ENCODE measurements at regions not wholly inside any gene's neighbourhood (a gene's known extent, or its start where the extent isn't known, plus 50 kb on each side); places are given as distances from the start of the nearest gene placed in this dataset.

DNA sequence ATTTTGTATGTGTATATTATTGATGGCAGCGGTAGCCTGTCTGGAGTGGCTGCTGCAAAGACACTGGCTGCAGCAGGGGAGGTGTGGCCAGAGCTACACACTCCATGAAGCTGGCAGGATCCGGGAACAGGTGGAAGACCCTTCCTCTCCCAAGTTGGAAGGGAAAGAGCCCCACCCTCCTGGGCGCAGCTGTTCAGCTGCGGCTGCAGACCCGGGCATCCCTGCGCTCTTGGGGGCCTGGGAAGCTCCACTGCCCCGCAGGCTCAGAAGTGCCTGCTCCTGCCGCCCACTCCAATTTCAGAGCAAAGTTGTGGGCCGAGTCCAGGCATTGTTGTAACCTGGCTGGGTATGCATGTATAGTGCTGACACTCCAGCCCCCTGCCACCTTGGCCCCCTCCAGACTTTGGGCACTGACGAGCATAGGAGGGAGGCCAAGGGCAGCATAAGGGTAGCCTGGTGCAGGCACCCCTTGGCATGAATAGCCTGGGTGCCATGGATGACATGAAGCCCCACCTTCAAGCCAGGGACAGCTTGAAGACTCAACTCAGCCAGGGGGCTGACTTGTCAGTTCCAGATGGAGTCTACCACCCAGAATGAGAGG, 90.7 kb upstream of the TMEM168 start:
- intact Hi-C loops (cut with micrococcal nuclease; ENCODE audit: unreplicated experiment): no loop called here
- ChIA-PET POLR2A (ENCODE audit: low non-redundant PET) (no interaction called here), CTCF (interaction anchor here (0.5 kb wide), 1 partner anchor 331 kb away, joined by 5 read pairs; no protein-coding TSS in a partner anchor)
- DNase-seq (ENCODE audit: low spot score): no peak
- Histone ChIP-seq H3K4me3 (ENCODE audit: low read depth, low read length, poor library complexity, severe bottlenecking) (no peak overlapping the region), H3K27me3 (replicated peaks; ENCODE audit: insufficient read depth, low read depth, low read length, poor library complexity) (no peaks in the 10 kb centered on the region), H3K4me1 (ENCODE audit: insufficient read depth, low read length, poor library complexity, severe bottlenecking) (no peaks in the 10 kb centered on the region), H3K9me3 (ENCODE audit: low read depth, low read length, poor library complexity, severe bottlenecking) (no peaks in the 10 kb centered on the region), H3K27ac (ENCODE audit: low read depth, low read length, poor library complexity, severe bottlenecking) (no peak overlapping the region), H3K36me3 (ENCODE audit: insufficient read depth, low read length, poor library complexity, severe bottlenecking) (no peaks in the 10 kb centered on the region)
- TF ChIP-seq EZH2 (IDR thresholded peaks at IDR 0.05; ENCODE audit: borderline replicate concordance, low read depth, low read length, poor library complexity, severe bottlenecking): no peak
- TF ChIP-seq, protein P1, sequence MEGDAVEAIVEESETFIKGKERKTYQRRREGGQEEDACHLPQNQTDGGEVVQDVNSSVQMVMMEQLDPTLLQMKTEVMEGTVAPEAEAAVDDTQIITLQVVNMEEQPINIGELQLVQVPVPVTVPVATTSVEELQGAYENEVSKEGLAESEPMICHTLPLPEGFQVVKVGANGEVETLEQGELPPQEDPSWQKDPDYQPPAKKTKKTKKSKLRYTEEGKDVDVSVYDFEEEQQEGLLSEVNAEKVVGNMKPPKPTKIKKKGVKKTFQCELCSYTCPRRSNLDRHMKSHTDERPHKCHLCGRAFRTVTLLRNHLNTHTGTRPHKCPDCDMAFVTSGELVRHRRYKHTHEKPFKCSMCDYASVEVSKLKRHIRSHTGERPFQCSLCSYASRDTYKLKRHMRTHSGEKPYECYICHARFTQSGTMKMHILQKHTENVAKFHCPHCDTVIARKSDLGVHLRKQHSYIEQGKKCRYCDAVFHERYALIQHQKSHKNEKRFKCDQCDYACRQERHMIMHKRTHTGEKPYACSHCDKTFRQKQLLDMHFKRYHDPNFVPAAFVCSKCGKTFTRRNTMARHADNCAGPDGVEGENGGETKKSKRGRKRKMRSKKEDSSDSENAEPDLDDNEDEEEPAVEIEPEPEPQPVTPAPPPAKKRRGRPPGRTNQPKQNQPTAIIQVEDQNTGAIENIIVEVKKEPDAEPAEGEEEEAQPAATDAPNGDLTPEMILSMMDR (conservative IDR thresholded peaks at IDR 0.05; ENCODE audit: low read depth, low read length): no peak
- BruUV-seq (replicated peaks): no TSS peak

DNA sequence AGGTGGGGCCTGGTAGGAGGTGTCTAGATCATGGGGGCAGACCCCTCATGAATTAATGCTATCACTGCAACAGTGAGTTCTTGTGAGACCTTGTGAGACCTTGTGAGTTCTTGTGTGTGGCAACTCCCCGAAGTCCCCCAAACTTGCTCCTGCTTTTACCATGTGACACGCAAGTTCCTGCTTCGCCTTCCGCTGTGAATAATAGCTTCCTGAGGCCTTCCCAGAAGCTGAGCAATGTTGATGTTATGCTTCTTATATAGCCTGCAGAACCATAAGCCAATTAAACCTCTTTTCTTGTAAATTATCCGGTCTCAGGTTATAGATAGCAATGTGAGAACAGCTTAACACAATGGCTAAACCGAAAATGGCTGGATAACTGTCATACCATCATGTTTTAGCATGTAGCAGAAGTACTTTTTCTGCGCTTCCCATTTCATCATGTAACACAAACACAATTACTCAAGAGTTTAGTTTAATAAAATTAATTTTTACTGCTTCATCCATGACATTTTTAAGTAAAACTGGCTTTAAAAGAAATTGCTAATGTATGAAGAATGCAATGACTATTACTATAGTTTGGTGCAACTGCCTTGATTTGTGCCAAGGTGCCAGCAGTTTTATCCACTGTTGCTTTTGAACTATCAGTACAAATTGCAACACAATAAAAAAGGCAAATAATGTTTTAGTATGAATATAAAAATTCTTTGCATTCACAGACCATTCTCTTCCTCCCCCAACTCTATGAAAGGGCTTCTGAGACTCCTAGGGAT, 87.7 kb upstream of the TMEM168 start:
- TF ChIP-seq, protein P1 (conservative IDR thresholded peaks at IDR 0.05; ENCODE audit: low read depth, low read length): no peak
- no peak for TF ChIP-seq EZH2 (IDR thresholded peaks at IDR 0.05; ENCODE audit: borderline replicate concordance, low read depth, low read length, poor library complexity, severe bottlenecking)
- no peaks in the 10 kb centered on the region for H3K36me3 ChIP-seq (ENCODE audit: insufficient read depth, low read length, poor library complexity, severe bottlenecking)
- ChIA-PET CTCF (no interaction called here), POLR2A (ENCODE audit: low non-redundant PET) (no interaction called here)
- DNase-seq (ENCODE audit: low spot score): peak; percentile 42
- intact Hi-C loops (cut with micrococcal nuclease; ENCODE audit: unreplicated experiment): no loop called here
- H3K9me3 ChIP-seq (ENCODE audit: low read depth, low read length, poor library complexity, severe bottlenecking): no peaks in the 10 kb centered on the region
- BruUV-seq (replicated peaks): no TSS peak
- H3K4me1 ChIP-seq (ENCODE audit: insufficient read depth, low read length, poor library complexity, severe bottlenecking): no peaks in the 10 kb centered on the region
- H3K27ac ChIP-seq (ENCODE audit: low read depth, low read length, poor library complexity, severe bottlenecking): no peak overlapping the region
- no peak overlapping the region for H3K4me3 ChIP-seq (ENCODE audit: low read depth, low read length, poor library complexity, severe bottlenecking)
- H3K27me3 ChIP-seq (replicated peaks; ENCODE audit: insufficient read depth, low read depth, low read length, poor library complexity): no peaks in the 10 kb centered on the region

DNA sequence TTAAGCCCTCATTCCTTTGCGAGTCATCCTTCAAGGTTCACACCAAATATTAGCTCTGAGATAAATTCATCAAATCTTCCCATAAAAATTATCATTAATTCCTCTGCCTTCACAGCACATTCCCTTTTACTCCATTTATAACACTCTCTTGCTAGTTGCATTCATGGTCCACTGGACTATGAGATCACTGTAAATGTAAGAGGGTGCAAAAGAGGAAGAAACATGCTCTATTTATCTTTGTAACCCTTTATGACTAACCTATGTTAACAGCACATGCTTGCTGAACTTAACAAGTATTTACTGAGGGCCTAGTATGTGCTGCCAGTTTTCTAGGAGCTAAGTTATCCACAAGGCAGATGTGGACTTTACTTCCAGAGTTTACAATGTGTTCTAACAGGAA, 86.7 kb upstream of the TMEM168 start:
- BruUV-seq (replicated peaks): no TSS peak

More for the DNA sequence above, 86.7 kb upstream of the TMEM168 start:
- POLR2A ChIA-PET (ENCODE audit: low non-redundant PET): no interaction called here
- DNase-seq (ENCODE audit: low spot score): no peak
- TF ChIP-seq EZH2 (IDR thresholded peaks at IDR 0.05; ENCODE audit: borderline replicate concordance, low read depth, low read length, poor library complexity, severe bottlenecking): no peak
- TF ChIP-seq, protein P1 (conservative IDR thresholded peaks at IDR 0.05; ENCODE audit: low read depth, low read length): no peak
- Histone ChIP-seq H3K36me3 (ENCODE audit: insufficient read depth, low read length, poor library complexity, severe bottlenecking) (no peaks in the 10 kb centered on the region), H3K9me3 (ENCODE audit: low read depth, low read length, poor library complexity, severe bottlenecking) (no peaks in the 10 kb centered on the region), H3K27ac (ENCODE audit: low read depth, low read length, poor library complexity, severe bottlenecking) (no peak overlapping the region), H3K27me3 (replicated peaks; ENCODE audit: insufficient read depth, low read depth, low read length, poor library complexity) (no peaks in the 10 kb centered on the region), H3K4me3 (ENCODE audit: low read depth, low read length, poor library complexity, severe bottlenecking) (no peak overlapping the region), H3K4me1 (ENCODE audit: insufficient read depth, low read length, poor library complexity, severe bottlenecking) (no peaks in the 10 kb centered on the region)
- CTCF ChIA-PET: no interaction called here
- intact Hi-C loops (cut with micrococcal nuclease; ENCODE audit: unreplicated experiment): no loop called here

All from A673 (cell line).